Inflammatory macrophage treated with lipopolysaccharide for 4 hours (primary cell): ENCODE measurements at regions not wholly inside any gene's neighbourhood (a gene's known extent, or its start where the extent isn't known, plus 50 kb on each side); places are given as distances from the start of the nearest gene placed in this dataset.

Experiments used
- DNase-seq: peaks from one replicate; pipeline ENCODE4 v3.0.0-alpha.2; 2020

- DNase-seq = no peak
These were observed 297.9 kb upstream of the NFE2L3 start for GRCh38 chr7:25854059-25854458.

- peak; percentile 65 for DNase-seq
These were observed 297.1 kb upstream of the NFE2L3 start for GRCh38 chr7:25854608-25855497.

GRCh38 chr7:25855854-25856782 is 295.9 kb upstream of the NFE2L3 start:
- DNase-seq = no peak

- no peak for DNase-seq
These were observed 294.5 kb upstream of the NFE2L3 start for GRCh38 chr7:25857376-25858067.

GRCh38 chr7:25858200-25858524 is 293.8 kb upstream of the NFE2L3 start:
- no peak for DNase-seq

GRCh38 chr7:25858525-25859411 is 293.2 kb upstream of the NFE2L3 start:
- no peak for DNase-seq

- DNase-seq = no peak
These were observed 292.4 kb upstream of the NFE2L3 start for GRCh38 chr7:25859412-25860274.

GRCh38 chr7:25860275-25861163 is 291.5 kb upstream of the NFE2L3 start:
- no peak for DNase-seq

- no peak for DNase-seq
These were observed 290.9 kb upstream of the NFE2L3 start for GRCh38 chr7:25861164-25861496.

GRCh38 chr7:25861601-25862260 is 290.3 kb upstream of the NFE2L3 start:
- no peak for DNase-seq

- DNase-seq = peak; percentile 97
These were observed 289.6 kb upstream of the NFE2L3 start for GRCh38 chr7:25862261-25863004.

- DNase-seq = no peak
These were observed 288.8 kb upstream of the NFE2L3 start for GRCh38 chr7:25863005-25863728.

- no peak for DNase-seq
These were observed 288.3 kb upstream of the NFE2L3 start for GRCh38 chr7:25863729-25864110.

GRCh38 chr7:25864511-25864910 is 287.5 kb upstream of the NFE2L3 start:
- no peak for DNase-seq

GRCh38 chr7:25864943-25865751 is 286.9 kb upstream of the NFE2L3 start:
- no peak for DNase-seq

- no peak for DNase-seq
These were observed 283.5 kb upstream of the NFE2L3 start for GRCh38 chr7:25868509-25868908.

- no peak for DNase-seq
These were observed 281.4 kb upstream of the NFE2L3 start for GRCh38 chr7:25870574-25870973.
